Fibroblast of lung (primary cell): ENCODE measurements at regions not wholly inside any gene's neighbourhood (a gene's known extent, or its start where the extent isn't known, plus 50 kb on each side); places are given as distances from the start of the nearest gene placed in this dataset.

Experiments
- CTCF ChIP-seq, 2 donors: IDR thresholded peaks in 1 of 2; conservative IDR thresholded peaks in 1 of 2; 1 replicate in 1 of 2; 2 replicates in 1 of 2; pipeline ENCODE4 v1.5.1; 2011 to 2012; ENCODE audit warnings: low read length in 2 of 2, control low read depth in 1 of 2, inconsistent platforms in 1 of 2, low read depth in 1 of 2, mild to moderate bottlenecking in 1 of 2
- EZH2 ChIP-seq: IDR thresholded peaks from 2 replicates; pipeline ENCODE4 v1.5.1; 2012; ENCODE audit warnings: low read length, control low read depth, mild to moderate bottlenecking; ENCODE audit errors: missing control alignments

GRCh38 chr3:117226932-117227331 lies 517.4 kb downstream of the TUSC7 start:
- TF ChIP-seq CTCF (conservative IDR thresholded peaks at IDR 0.05 in 1 of 2, IDR thresholded peaks at IDR 0.05 in 1 of 2; ENCODE audit: low read depth in 1 of 2, low read length in 2 of 2), result no peak
- TF ChIP-seq EZH2, result no peak
